Sigmoid colon (tissue), 6 donors: ENCODE measurements at regions not wholly inside any gene's neighbourhood (a gene's known extent, or its start where the extent isn't known, plus 50 kb on each side); places are given as distances from the start of the nearest gene placed in this dataset.

Experiments used
- DNase-seq: peaks from one replicate; pipeline ENCODE4 v3.0.0-alpha.2; 2019
- H3K27ac ChIP-seq, 4 donors: fragments of 200-600 bp; sonication (generic); one replicate each; pipeline ENCODE4 v1.5.1; 2016 to 2019; ENCODE audit warnings: mild to moderate bottlenecking in 1 of 4
- H3K27me3 ChIP-seq, 3 donors: fragments of 200-600 bp; sonication (generic); one replicate each; pipeline ENCODE4 v1.5.1; 2019; ENCODE audit warnings: mild to moderate bottlenecking in 1 of 3
- H3K36me3 ChIP-seq, 4 donors: fragments of 200-600 bp; sonication (generic); one replicate each; pipeline ENCODE4 v1.5.1; 2016 to 2019
- H3K4me1 ChIP-seq, 4 donors: fragments of 200-600 bp; sonication (generic); one replicate each; pipeline ENCODE4 v1.5.1; 2017 to 2019
- H3K4me3 ChIP-seq, 4 donors: fragments of 200-600 bp; sonication (generic); one replicate each; pipeline ENCODE4 v1.5.1; 2017 to 2019; ENCODE audit warnings: mild to moderate bottlenecking in 2 of 4, moderate library complexity in 1 of 4
- H3K9me3 ChIP-seq, 4 donors: fragments of 200-600 bp in 3 of 4; sonication (generic) in 3 of 4; one replicate each; pipeline versions ENCODE4 v1.5.1 to v1.6.1; 2013 to 2019
- EP300 ChIP-seq, 4 donors: sonication (generic); formaldehyde crosslinking; IDR thresholded peaks; one replicate each; pipeline ENCODE4 v1.6.1; 2017; ENCODE audit warnings: antibody characterized with exemption in 4 of 4
- POLR2A ChIP-seq, 2 donors: fragments of 450-650 bp; IDR thresholded peaks; one replicate each; pipeline ENCODE4 v1.6.1; 2016; ENCODE audit warnings: antibody characterized with exemption in 2 of 2, mild to moderate bottlenecking in 2 of 2, moderate library complexity in 2 of 2
- POLR2AphosphoS5 ChIP-seq, 4 donors: sonication (generic); formaldehyde crosslinking; IDR thresholded peaks; one replicate each; pipeline ENCODE4 v1.6.1; 2017; ENCODE audit warnings: antibody characterized with exemption in 4 of 4
- WGBS, 2 donors: extraction: QIAGEN DNeasy Blood & Tissue Kit; methylation state at CpG; one replicate each; pipeline ENCODE4 v1.1.7; 2013; 5-methylcytosine and 5-hydroxymethylcytosine counted together
- intact Hi-C: fragments of 100-400 bp; cut with DNase I; formaldehyde crosslinking; loops from one replicate; pipeline ENCODE4 v1.15.1; 2023
- TF ChIP-seq, protein P1 (sequence below), 4 experiments: fragments of 450-650 bp in 3 of 4; fragments of 200-600 bp in 1 of 4; IDR thresholded peaks; one replicate each; pipeline ENCODE4 v1.5.1; 2016 to 2019; ENCODE audit warnings: antibody characterized with exemption in 4 of 4, mild to moderate bottlenecking in 3 of 4, moderate library complexity in 2 of 4
- donor health status: healthy with polysubstance abuse.
- donor health status: healthy.

DNA sequence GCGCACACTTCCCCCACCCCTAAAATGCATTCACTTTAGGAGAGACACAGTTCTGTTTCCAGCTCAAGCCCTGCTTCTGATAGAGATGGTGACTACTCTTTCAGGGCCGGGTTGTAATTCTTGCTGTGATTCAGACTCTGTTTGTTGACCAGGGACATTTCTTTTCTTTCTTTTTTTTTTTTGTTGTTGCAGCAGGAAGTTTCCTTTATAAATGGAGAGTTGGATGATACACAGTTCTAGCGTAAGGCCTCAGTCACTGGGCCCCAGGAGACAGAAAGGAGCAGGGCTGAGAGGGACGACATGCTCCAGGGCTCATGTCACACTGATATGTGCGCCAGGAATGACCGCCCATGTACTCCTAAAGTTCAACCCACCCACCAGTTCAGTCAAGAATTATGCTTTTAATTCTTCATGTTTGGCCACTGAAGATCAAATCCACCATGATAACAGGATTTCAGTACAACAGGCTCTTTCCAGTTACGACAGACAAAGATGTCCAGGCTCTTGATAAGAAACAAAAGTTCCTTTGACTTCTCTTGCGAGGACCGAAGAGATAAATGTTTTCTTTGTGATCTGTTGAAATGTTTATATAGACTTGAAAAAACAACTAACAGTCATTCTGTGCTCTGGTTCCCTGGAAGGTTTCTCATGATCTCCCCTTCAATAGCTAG lies 142.5 kb downstream of the CD164 start:
- no peaks in the 10 kb centered on the region for H3K9me3 ChIP-seq
- no peak overlapping the region for H3K4me3 ChIP-seq
- 57 to 75% methylated on average over 9 of the region's 9 CpGs for whole genome bisulfite sequencing, 2 donors
- peak overlapping the region in 3 of 4 donors; percentile 3 to 14 (median 3) for H3K27ac ChIP-seq
- TF ChIP-seq, protein P1, sequence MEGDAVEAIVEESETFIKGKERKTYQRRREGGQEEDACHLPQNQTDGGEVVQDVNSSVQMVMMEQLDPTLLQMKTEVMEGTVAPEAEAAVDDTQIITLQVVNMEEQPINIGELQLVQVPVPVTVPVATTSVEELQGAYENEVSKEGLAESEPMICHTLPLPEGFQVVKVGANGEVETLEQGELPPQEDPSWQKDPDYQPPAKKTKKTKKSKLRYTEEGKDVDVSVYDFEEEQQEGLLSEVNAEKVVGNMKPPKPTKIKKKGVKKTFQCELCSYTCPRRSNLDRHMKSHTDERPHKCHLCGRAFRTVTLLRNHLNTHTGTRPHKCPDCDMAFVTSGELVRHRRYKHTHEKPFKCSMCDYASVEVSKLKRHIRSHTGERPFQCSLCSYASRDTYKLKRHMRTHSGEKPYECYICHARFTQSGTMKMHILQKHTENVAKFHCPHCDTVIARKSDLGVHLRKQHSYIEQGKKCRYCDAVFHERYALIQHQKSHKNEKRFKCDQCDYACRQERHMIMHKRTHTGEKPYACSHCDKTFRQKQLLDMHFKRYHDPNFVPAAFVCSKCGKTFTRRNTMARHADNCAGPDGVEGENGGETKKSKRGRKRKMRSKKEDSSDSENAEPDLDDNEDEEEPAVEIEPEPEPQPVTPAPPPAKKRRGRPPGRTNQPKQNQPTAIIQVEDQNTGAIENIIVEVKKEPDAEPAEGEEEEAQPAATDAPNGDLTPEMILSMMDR (IDR thresholded peaks at IDR 0.05) = no peak
- TF ChIP-seq POLR2AphosphoS5 (IDR thresholded peaks at IDR 0.05) (no peak), EP300 (IDR thresholded peaks at IDR 0.05) (no peak), POLR2A (IDR thresholded peaks at IDR 0.05) (no peak)
- no peaks in the 10 kb centered on the region for H3K27me3 ChIP-seq
- H3K36me3 ChIP-seq = no peaks in the 10 kb centered on the region
- intact Hi-C loops = no loop called here
- peaks cover 0 to 3% (median 0%) of the 10 kb centered on the region in 4 donors for H3K4me1 ChIP-seq
- DNase-seq = no peak

DNA sequence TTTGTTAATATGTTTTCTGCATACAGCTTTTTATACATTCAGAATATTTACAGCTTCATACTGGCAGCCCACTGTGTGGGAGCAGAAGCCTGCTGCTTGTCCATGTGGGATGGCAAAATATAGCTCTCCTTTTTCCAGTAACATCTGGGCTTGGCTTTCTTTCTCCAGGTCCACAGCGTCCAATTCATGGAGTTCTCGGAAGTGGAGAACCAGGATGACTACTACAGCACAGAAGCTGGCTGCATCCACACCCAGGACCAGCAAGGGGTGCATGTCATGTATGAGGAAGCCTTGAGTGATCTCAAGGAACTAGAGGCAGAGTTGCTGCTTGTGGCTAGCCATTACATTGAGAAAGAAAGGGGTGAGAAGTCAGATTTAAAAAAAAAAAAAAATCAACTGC lies 143.1 kb downstream of the CD164 start:
- Histone ChIP-seq H3K36me3 (no peaks in the 10 kb centered on the region), H3K27ac (no peak overlapping the region), H3K9me3 (no peaks in the 10 kb centered on the region), H3K4me3 (no peak overlapping the region), H3K4me1 (peaks cover 0 to 3% (median 0%) of the 10 kb centered on the region in 4 donors), H3K27me3 (no peaks in the 10 kb centered on the region)
- intact Hi-C loops = no loop called here
- WGBS, 2 donors = 86% methylated on average over 2 of the region's 2 CpGs
- TF ChIP-seq EP300 (IDR thresholded peaks at IDR 0.05) = no peak
- TF ChIP-seq POLR2A (IDR thresholded peaks at IDR 0.05) = no peak
- TF ChIP-seq POLR2AphosphoS5 (IDR thresholded peaks at IDR 0.05) = no peak
- TF ChIP-seq, protein P1 (IDR thresholded peaks at IDR 0.05) = no peak
- no peak for DNase-seq

DNA sequence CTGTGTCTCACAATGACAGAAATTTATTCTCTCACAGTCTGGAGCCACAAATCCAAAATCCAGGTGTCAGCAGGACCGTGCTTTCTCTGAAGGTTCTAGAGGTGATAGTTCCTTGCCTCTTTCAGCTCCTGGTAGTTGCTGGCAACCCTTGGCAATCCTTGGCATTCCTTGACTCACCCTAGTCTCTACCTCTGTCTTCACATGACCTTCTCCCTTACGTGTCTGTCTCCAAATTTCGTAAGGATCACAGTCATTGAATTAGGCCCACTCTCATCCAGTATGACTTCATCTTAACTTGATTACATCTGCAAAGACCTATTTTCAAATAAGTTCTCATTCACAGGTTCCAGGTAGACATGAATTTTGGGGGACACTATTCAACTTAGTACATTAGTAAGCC lies 143.1 kb downstream of the CEP57L1 start:
- Histone ChIP-seq H3K36me3 (no peaks in the 10 kb centered on the region), H3K27me3 (no peaks in the 10 kb centered on the region), H3K9me3 (no peaks in the 10 kb centered on the region), H3K4me3 (no peak overlapping the region), H3K27ac (no peak overlapping the region), H3K4me1 (peaks cover 0 to 3% (median 0%) of the 10 kb centered on the region in 4 donors)
- WGBS, 2 donors = 94 to 96% methylated on average over 3 of the region's 3 CpGs
- no peak for DNase-seq
- intact Hi-C loops = no loop called here
- no peak for TF ChIP-seq EP300 (IDR thresholded peaks at IDR 0.05)

DNA sequence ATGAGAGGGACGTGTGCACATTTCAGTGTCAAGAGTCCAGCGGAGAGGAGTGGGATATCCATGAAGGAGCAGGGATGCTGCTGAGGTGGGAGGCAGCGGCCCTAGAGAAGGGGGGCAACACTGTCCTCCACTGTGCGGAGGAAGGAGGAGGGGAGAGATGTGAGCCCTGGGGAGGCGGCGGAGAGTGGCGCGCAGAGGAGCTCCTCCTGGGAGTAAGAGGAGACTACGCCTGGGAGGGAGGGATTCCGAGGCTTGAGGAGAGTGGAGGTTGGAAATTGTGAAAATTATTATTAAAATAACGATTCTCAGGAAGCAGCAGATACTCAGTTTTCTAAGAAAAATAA lies 142.7 kb downstream of the CEP57L1 start:
- H3K27ac ChIP-seq = no peak overlapping the region
- DNase-seq = no peak
- intact Hi-C loops = no loop called here
- TF ChIP-seq POLR2A (IDR thresholded peaks at IDR 0.05) (no peak), EP300 (IDR thresholded peaks at IDR 0.05) (no peak), POLR2AphosphoS5 (IDR thresholded peaks at IDR 0.05) (no peak)
- TF ChIP-seq, protein P1 (IDR thresholded peaks at IDR 0.05) = no peak
- H3K9me3 ChIP-seq = no peaks in the 10 kb centered on the region
- WGBS, 2 donors = 91 to 96% methylated on average over 11 of the region's 11 CpGs
- no peaks in the 10 kb centered on the region for H3K27me3 ChIP-seq
- peaks cover 0 to 3% (median 0%) of the 10 kb centered on the region in 4 donors for H3K4me1 ChIP-seq
- H3K36me3 ChIP-seq = no peaks in the 10 kb centered on the region
- H3K4me3 ChIP-seq = no peak overlapping the region

DNA sequence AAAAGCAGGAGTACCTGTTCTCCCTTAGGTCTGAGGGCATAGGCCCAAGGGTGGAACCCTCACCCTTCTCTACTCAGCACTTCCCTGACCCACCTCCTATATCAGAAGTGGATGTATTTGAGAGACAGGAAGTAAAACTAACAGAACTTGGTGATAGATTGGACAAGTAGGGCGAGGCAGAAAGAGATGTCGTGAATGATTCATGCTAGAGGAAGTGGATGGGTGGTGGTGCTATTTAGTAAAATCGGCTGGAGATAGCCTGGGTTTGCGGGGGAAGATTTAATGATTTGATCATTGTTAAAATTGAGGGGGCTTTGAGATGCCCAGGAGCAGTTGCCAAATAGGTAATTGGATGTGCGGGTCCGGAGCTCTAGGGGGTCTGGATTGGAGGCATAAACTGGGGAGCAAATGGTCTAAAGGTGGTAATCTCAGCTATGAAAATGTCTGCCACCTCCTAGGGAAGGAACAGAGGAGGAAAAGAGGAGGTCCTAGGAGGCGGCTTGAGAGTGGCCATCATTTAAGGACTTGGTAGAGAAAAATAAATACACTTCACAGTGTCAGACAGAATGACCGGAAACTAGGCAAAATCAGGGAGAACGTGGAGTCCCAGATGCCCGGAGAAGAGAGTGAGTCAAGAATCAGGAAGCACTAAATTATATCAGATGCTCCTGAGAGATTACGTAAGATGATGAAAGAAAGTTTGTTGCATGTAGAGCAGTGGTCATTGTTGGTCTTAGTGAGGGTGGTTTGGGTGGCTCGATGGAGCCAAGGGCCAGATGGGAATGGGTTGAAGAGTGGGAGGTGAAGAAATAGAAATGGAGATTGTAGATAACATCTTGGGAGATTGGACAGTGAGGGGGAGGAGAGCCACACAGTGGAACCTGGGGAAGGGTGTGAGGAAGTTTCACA lies 142.0 kb downstream of the CEP57L1 start:
- 53 to 63% methylated on average over 12 of the region's 12 CpGs for WGBS, 2 donors
- H3K4me3 ChIP-seq = no peak overlapping the region
- peaks cover 0 to 3% (median 0%) of the 10 kb centered on the region in 4 donors for H3K4me1 ChIP-seq

More for the DNA sequence above, 142.0 kb downstream of the CEP57L1 start:
- Histone ChIP-seq H3K27ac (no peak overlapping the region), H3K27me3 (no peaks in the 10 kb centered on the region), H3K9me3 (no peaks in the 10 kb centered on the region), H3K36me3 (no peaks in the 10 kb centered on the region)
- DNase-seq = no peak
- intact Hi-C loops = no loop called here
- TF ChIP-seq, protein P1 (IDR thresholded peaks at IDR 0.05) = no peak
- TF ChIP-seq EP300 (IDR thresholded peaks at IDR 0.05) (no peak), POLR2AphosphoS5 (IDR thresholded peaks at IDR 0.05) (no peak), POLR2A (IDR thresholded peaks at IDR 0.05) (no peak)
